HG02763 (cell line): ENCODE measurements at regions not wholly inside any gene's neighbourhood (a gene's known extent, or its start where the extent isn't known, plus 50 kb on each side); places are given as distances from the start of the nearest gene placed in this dataset.
"Not testable (repeated sequence)": the region's sequence is repeated elsewhere in the genome, so short reads cannot be mapped to it uniquely, and the experiment has no call there.

Source experiments
- ATAC-seq: cut with Tn5 transposase; IDR thresholded peaks from one replicate; pipeline ENCODE4 v1.9.1; 2021; ENCODE audit warnings: mild to moderate bottlenecking, moderate library complexity; ENCODE audit not compliant: unreplicated experiment

- ATAC-seq = no peak
Observed at GRCh38 chr11:80745416-80745815, 1304.6 kb upstream of the TENM4 start.

DNA sequence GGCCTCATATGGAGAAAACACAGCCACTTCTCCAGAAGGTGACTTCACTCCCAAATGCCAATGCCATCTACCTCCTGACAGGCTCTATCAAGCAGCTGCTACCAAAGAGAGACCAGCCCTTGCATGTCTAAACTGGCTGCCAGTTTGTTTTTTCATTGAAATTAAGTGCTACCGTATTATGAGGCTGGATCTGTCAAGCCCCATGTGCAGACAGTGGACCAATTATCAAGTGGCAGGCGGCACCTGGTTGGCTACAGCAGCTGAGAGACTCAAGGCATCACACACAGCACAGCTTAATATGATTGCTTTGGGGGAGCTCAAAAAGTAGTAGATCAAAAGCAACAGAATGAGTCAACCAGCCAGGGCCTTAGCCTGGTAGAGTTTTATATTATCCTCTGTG lies 1293.0 kb upstream of the TENM4 start:
- no peak for ATAC-seq

DNA sequence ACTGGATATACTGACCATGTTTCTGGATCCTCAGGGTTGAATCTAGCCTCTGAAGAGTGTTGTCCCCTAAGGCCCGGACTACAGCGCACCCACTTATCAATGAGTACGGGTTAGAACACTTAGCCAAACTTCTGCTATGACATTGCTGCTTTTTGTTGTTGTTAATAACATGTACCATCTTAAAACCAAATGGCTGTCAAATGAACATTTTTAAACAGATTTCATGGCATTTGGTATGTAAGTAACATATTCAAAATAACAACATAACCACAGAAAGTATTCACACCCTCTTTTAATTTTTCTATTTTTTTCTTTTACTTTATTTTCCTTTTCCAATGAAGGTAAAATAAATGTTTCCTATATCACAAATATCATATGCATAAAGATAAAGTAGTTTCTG lies 1292.5 kb upstream of the TENM4 start:
- ATAC-seq = no peak

DNA sequence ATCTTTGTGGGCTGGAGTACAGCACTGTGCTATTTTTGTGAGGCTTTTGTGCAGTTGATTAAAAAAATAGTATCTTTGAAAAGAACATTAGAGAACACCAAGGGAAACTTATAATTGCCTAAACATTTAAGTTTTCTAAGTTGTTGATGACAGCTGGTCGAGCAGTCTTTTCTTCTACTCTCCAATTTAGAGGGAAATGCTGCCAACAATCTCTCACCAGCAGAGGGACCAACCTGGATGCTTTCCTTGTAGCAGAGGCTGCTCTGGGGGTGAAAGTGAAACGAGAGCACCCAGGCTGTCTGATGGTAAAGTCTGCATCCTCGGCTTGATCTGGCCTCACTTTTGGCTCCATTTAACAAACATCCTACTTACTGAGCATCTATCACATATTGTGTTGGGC lies 1286.5 kb upstream of the TENM4 start:
- ATAC-seq = peak; percentile 80

DNA sequence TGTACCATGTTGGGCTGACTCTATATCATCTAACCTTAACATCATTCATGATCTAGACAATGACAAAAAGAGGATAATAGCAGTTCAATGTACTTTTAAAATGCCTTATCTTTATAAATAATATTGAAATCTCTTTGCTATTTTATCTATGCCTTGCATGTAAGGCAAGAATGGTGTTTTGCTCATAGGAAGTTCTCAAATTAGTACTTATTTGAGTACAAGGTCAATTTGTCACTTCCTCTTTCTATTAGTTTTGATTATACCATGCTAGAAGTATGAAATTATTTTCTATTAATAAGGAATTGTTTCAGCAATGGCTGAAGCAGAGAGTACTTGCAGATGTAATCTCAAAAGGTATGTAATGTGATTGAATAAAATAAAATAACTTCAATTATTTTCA lies 1285.4 kb upstream of the TENM4 start:
- no peak for ATAC-seq

- ATAC-seq = no peak
Observed at GRCh38 chr11:80724366-80724765, 1283.5 kb upstream of the TENM4 start.

DNA sequence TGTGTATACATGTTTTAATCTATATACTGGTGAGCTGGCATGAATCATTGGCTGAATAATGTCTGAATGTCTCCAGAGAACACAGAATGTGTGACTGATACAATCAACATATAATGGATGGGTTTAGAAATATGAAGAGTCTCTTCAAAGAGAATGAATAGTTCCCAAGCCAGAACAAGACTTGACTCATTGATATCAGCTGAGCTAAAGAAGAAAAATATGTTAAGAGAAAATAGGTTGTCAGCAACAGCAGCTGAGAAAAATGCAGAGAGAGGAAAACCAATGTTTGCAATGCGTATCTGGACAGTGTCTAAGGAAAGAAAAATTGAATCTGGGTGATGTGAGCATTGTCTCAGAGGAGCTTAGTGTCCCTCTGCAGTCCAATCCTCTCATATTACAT lies 1281.8 kb upstream of the TENM4 start:
- ATAC-seq = no peak

- ATAC-seq = no peak
Observed at GRCh38 chr11:80720295-80720694, 1279.5 kb upstream of the TENM4 start.

- no peak for ATAC-seq
Observed at GRCh38 chr11:80719292-80719646, 1278.4 kb upstream of the TENM4 start.

GRCh38 chr11:80718611-80719291 lies 1277.9 kb upstream of the TENM4 start:
- no peak for ATAC-seq

DNA sequence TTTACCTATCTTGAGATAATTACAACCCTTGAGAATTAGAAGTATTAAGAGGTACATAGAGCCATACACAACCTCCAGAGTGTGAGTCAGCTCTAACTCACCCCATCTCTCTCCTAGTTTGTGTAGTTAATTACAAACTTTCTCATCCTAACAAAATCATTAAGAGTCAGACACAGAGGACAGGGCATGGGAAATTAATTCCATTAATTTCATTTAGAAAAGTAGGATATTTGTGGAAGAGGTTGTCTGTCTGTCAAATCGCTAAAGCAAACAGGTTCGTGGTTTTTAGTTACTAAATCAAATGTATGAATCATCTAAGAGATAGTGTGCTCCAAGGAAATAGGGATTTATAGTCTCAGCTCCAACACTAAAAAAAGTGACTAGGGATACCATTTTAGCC lies 1261.4 kb upstream of the TENM4 start:
- ATAC-seq = no peak

GRCh38 chr11:80700386-80700785 lies 1259.6 kb upstream of the TENM4 start:
- ATAC-seq = no peak

- ATAC-seq = not testable (repeated sequence)
Observed at GRCh38 chr11:80699406-80700177, 1258.8 kb upstream of the TENM4 start.

GRCh38 chr11:80698637-80699036 lies 1257.8 kb upstream of the TENM4 start:
- ATAC-seq = no peak

DNA sequence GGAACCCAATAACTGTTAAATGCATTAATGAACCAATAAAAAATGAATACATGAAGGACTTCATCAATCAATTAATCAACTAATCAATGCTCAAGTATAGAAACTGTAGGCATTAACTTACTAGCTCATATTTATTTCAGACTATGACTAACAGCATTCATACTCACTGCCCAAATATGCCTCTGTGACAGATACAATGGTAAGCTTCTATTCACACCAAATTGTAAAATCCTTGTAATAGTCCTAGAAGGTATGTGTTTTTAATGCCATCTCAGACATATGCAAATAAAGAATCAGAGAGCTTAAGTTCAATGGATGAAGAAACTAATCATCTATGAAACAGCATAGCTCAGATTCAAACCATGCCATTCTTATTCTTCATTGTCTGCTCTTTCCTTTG lies 1253.6 kb upstream of the TENM4 start:
- ATAC-seq = no peak

- no peak for ATAC-seq
Observed at GRCh38 chr11:80687941-80688340, 1247.1 kb upstream of the TENM4 start.

GRCh38 chr11:80686889-80687288 lies 1246.1 kb upstream of the TENM4 start:
- ATAC-seq = no peak

GRCh38 chr11:80673566-80673965 lies 1232.7 kb upstream of the TENM4 start:
- ATAC-seq = no peak

GRCh38 chr11:80669620-80670019 lies 1228.8 kb upstream of the TENM4 start:
- ATAC-seq = no peak

- ATAC-seq = no peak
Observed at GRCh38 chr11:80668039-80668438, 1227.2 kb upstream of the TENM4 start.

DNA sequence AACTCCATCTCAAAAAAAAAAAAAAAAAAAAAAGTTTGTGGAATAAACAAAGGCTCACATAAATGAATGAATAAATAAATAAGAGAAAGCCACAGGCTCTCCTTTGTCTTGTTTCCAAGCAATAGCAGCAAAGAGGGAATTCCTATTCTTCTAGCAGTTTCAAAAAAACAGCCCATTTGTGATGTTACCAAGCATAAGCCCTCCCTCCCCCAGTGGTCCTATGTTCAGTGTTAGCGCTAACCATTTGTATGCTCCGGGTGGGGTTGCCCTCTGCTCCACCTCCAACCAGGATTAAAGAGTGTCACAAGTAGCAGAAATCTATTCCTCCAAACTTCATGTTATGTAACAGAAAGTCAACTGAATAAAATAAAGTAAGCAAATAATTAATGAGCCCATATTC lies 1215.0 kb upstream of the TENM4 start:
- no peak for ATAC-seq

DNA sequence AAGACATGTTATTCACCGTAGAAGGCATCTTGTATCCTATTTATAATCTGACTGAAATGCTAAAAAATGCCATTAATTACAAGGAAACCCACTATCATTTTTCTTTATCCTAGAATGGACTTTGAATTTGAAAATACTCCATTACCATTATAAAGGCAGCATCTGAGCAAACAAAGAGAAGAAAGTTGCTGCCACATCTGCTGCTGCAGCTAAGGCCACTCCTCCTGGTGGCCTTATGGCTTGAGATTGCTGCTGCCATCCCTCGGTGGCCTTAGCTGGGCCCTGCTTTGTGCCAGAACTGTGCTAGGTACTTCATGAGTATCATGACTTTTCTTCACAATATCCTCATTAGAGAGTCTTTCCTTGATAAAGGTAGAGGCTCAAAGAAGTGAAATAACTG lies 1210.1 kb upstream of the TENM4 start:
- ATAC-seq = no peak

GRCh38 chr11:80649186-80649585 lies 1208.4 kb upstream of the TENM4 start:
- no peak for ATAC-seq
